Loucy (cell line): ENCODE measurements at regions not wholly inside any gene's neighbourhood (a gene's known extent, or its start where the extent isn't known, plus 50 kb on each side); places are given as distances from the start of the nearest gene placed in this dataset.

Experiments used
- H2AFZ ChIP-seq: fragments of 200-600 bp; sonication (generic); 2 replicates; pipeline ENCODE4 v1.6.0; 2016; ENCODE audit warnings: antibody characterized with exemption, mild to moderate bottlenecking, low read length, moderate library complexity
- H3F3A ChIP-seq: fragments of 200-600 bp; 2 replicates; pipeline ENCODE4 v1.6.0; 2016; ENCODE audit warnings: antibody characterized with exemption, low read depth, mild to moderate bottlenecking
- H3K27me3 ChIP-seq: fragments of 200-600 bp; sonication (generic); 2 replicates; pipeline ENCODE4 v1.6.1; 2014; ENCODE audit warnings: low read length, mild to moderate bottlenecking; ENCODE audit not compliant: insufficient read depth, poor library complexity, severe bottlenecking
- H3K36me3 ChIP-seq: fragments of 200-600 bp; sonication (generic); 2 replicates; pipeline ENCODE4 v1.6.1; 2016; ENCODE audit warnings: low read length; ENCODE audit not compliant: insufficient read depth
- H3K4me1 ChIP-seq: fragments of 200-600 bp; sonication (generic); 2 replicates; pipeline ENCODE4 v1.5.1; 2014; ENCODE audit warnings: low read length, mild to moderate bottlenecking; ENCODE audit not compliant: insufficient read depth, poor library complexity, severe bottlenecking
- H3K4me2 ChIP-seq: fragments of 200-600 bp; sonication (generic); 2 replicates; pipeline ENCODE4 v1.6.0; 2014; ENCODE audit warnings: antibody characterized with exemption, low read length, low read depth, mild to moderate bottlenecking; ENCODE audit not compliant: poor library complexity, severe bottlenecking
- H3K4me3 ChIP-seq: fragments of 200-600 bp; sonication (generic); 2 replicates; pipeline ENCODE4 v1.5.1; 2014; ENCODE audit warnings: low read length, mild to moderate bottlenecking, mixed read lengths; ENCODE audit not compliant: poor library complexity, severe bottlenecking
- H3K79me2 ChIP-seq: fragments of 200-600 bp; sonication (generic); 2 replicates; pipeline ENCODE4 v1.6.1; 2014; ENCODE audit warnings: low read length; ENCODE audit not compliant: insufficient read depth
- H3K9ac ChIP-seq: fragments of 200-600 bp; sonication (generic); 2 replicates; pipeline ENCODE4 v1.6.0; 2014; ENCODE audit warnings: mild to moderate bottlenecking, low read depth, low read length, moderate library complexity; ENCODE audit not compliant: poor library complexity, severe bottlenecking
- H3K9me2 ChIP-seq: fragments of 200-600 bp; sonication (generic); replicated peaks from 2 replicates; pipeline ENCODE4 v1.6.1; 2016; ENCODE audit warnings: low read depth, low read length, mixed read lengths
- H3K9me3 ChIP-seq: fragments of 200-600 bp; sonication (generic); 2 replicates; pipeline ENCODE4 v1.6.1; 2014; ENCODE audit warnings: mild to moderate bottlenecking, antibody characterized with exemption, low read length, low read depth; ENCODE audit not compliant: insufficient read depth
- H4K20me1 ChIP-seq: fragments of 200-600 bp; sonication (generic); 2 replicates; pipeline ENCODE4 v1.6.0; 2014; ENCODE audit warnings: antibody characterized with exemption, low read length, mild to moderate bottlenecking; ENCODE audit not compliant: insufficient read depth, poor library complexity, severe bottlenecking
- CTCF ChIP-seq: fragments of 200-600 bp; sonication (generic); conservative IDR thresholded peaks from 2 replicates; pipeline ENCODE4 v1.5.1; 2014; ENCODE audit warnings: mild to moderate bottlenecking, antibody characterized with exemption, low read length
- EZH2phosphoT487 ChIP-seq: fragments of 200-600 bp; IDR thresholded peaks from 2 replicates; pipeline ENCODE4 v1.6.1; 2018; ENCODE audit warnings: antibody characterized with exemption, mild to moderate bottlenecking, moderate library complexity, borderline replicate concordance

- Histone ChIP-seq H3K27me3 (no peaks in the 10 kb centered on the region), H3K4me2 (peak overlapping the region; percentile 1), H3K4me3 (no peak overlapping the region), H3K9me3 (no peaks in the 10 kb centered on the region), H2AFZ (peak overlapping the region; percentile 66; the same call in 1 of the 2 replicates), H3K9me2 (no peaks in the 10 kb centered on the region), H3K9ac (no peak overlapping the region), H3F3A (no peaks in the 10 kb centered on the region), H3K79me2 (no peaks in the 10 kb centered on the region), H3K36me3 (no peaks in the 10 kb centered on the region), H3K4me1 (peaks cover 11% of the 10 kb centered on the region), H4K20me1 (no peaks in the 10 kb centered on the region)
- TF ChIP-seq EZH2phosphoT487: no peak
- TF ChIP-seq CTCF: no peak
Observed at GRCh38 chrX:109841869-109842579, 109.0 kb upstream of the ACSL4 start.

GRCh38 chrX:109842611-109843010 lies 109.6 kb upstream of the ACSL4 start:
- Histone ChIP-seq H3K27me3 (no peaks in the 10 kb centered on the region), H3K79me2 (no peaks in the 10 kb centered on the region), H3K4me2 (no peak overlapping the region), H3F3A (no peaks in the 10 kb centered on the region), H3K36me3 (no peaks in the 10 kb centered on the region), H3K4me3 (no peak overlapping the region), H3K9ac (no peak overlapping the region), H2AFZ (no peak overlapping the region), H3K9me2 (no peaks in the 10 kb centered on the region), H3K4me1 (peaks cover 11% of the 10 kb centered on the region), H4K20me1 (no peaks in the 10 kb centered on the region), H3K9me3 (no peaks in the 10 kb centered on the region)
- TF ChIP-seq EZH2phosphoT487 (no peak), CTCF (no peak)

- Histone ChIP-seq H3K4me2 (no peak overlapping the region), H2AFZ (no peak overlapping the region), H3K36me3 (no peaks in the 10 kb centered on the region)
Observed at GRCh38 chrX:109843963-109844751, 111.1 kb upstream of the ACSL4 start.

More at GRCh38 chrX:109843963-109844751, 111.1 kb upstream of the ACSL4 start:
- Histone ChIP-seq H3F3A (no peaks in the 10 kb centered on the region), H3K9ac (no peak overlapping the region), H3K9me3 (no peaks in the 10 kb centered on the region), H4K20me1 (no peaks in the 10 kb centered on the region), H3K79me2 (no peaks in the 10 kb centered on the region), H3K27me3 (no peaks in the 10 kb centered on the region), H3K9me2 (no peaks in the 10 kb centered on the region), H3K4me1 (peaks cover 26% of the 10 kb centered on the region), H3K4me3 (no peak overlapping the region)
- TF ChIP-seq CTCF (no peak), EZH2phosphoT487 (no peak)
